GM12873 (cell line): ENCODE measurements at regions not wholly inside any gene's neighbourhood (a gene's known extent, or its start where the extent isn't known, plus 50 kb on each side); places are given as distances from the start of the nearest gene placed in this dataset.

Source experiments
- TF ChIP-seq, protein P1 (sequence below): IDR thresholded peaks from 2 replicates; pipeline ENCODE4 v1.5.1; 2012; ENCODE audit warnings: low read depth, mild to moderate bottlenecking, moderate library complexity, low read length, control low read depth; ENCODE audit not compliant: insufficient read depth; ENCODE audit errors: missing control alignments

DNA sequence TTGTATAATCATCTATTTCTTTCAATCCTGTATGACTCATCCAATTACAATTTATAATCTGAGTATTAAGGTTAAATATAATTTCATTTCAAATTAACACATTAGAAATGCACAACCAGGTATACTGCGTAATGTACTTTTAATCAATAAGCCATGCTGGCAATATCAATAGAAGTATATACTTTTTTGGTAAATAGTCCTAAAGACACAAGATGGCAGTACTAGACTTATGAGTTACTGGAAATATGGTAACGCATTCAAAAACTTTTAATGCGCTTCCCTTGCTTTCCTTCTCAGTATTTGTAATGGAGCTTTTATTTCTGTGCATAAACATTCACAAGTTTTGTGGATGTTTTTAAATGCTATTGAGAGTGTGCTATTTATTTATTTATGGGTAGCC lies 1162.0 kb upstream of the TMPRSS15 start:
- TF ChIP-seq, protein P1, sequence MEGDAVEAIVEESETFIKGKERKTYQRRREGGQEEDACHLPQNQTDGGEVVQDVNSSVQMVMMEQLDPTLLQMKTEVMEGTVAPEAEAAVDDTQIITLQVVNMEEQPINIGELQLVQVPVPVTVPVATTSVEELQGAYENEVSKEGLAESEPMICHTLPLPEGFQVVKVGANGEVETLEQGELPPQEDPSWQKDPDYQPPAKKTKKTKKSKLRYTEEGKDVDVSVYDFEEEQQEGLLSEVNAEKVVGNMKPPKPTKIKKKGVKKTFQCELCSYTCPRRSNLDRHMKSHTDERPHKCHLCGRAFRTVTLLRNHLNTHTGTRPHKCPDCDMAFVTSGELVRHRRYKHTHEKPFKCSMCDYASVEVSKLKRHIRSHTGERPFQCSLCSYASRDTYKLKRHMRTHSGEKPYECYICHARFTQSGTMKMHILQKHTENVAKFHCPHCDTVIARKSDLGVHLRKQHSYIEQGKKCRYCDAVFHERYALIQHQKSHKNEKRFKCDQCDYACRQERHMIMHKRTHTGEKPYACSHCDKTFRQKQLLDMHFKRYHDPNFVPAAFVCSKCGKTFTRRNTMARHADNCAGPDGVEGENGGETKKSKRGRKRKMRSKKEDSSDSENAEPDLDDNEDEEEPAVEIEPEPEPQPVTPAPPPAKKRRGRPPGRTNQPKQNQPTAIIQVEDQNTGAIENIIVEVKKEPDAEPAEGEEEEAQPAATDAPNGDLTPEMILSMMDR: no peak

DNA sequence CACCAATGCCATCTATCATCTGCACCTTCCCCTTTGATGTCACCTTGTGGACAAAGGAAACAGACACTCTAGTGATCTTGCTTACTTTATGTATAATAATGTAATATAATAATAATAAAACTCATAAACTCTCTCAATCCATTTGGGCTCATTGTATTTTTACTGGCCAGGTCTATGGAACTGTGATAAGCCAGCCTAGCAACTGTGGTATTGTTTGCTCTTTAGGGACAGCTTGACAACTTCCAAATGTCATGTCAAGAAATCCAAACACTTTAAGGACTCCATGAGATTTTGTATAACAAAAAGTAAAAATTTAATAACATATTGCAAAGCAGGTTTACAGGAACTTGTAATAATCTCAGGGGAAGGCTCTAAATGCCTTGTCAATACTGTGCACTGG lies 1163.4 kb upstream of the TMPRSS15 start:
- TF ChIP-seq, protein P1: no peak

DNA sequence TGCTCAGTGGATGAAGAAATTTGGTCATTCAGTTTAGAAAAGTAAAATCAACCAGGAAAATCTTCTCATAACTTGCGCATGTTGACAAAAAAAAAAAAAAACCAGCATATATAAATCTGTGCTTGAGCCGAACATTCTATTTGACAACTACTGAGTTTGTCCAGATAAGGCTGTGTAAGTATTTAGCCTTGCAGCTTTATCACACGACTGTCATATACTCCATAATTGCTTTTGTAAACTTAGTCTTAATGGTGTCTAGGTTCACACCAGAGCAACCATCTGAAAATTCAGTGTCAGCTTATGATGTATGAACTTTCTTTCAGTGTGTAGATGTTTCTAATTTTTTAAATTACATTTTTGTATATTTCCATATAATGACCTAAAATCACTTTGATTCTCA lies 1173.8 kb upstream of the TMPRSS15 start:
- TF ChIP-seq, protein P1: no peak

DNA sequence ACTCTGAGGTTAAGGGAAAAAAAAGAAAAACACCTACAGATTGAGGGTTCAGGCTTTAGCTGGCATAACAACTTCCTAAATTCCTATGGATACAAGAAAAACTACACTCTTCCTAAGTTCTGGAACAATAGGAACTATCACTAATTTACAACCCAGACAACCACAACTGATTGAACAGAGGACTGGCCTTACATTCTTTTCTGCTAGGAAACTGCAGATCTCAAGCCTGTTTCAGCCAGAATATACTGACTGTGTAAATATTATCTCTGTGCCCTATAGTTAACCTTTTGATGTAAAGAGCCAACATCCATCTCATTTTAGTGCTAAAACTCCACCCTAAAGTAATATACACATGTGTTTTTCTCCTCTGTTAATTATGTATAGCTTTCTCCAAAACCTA lies 1186.5 kb upstream of the TMPRSS15 start:
- TF ChIP-seq, protein P1: no peak

DNA sequence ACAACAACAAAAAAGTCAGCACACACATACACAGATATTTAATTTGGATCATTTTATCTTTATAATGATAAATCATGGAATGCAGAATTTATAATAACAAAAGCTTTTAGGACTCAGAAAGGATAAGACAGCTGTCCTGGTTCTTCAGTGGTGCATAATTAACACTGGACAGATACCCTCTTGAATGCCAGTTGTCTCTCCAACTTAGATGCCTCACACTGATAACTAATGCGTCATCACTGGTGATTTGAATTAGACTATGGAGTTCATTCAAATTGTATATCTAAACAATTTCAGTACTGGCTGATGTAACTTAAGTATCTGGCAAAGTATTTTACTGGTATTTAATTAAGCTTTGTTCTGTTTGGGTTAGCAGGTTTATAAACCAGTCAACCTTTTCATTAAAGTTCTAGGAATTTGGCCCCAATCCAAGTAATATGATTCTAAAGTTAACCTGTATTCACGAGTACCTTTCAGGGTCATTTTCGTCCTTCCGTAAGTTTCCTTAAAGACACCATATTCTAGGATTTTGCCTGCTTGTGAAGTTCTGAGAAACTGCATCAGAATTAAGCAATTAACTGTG lies 1199.5 kb upstream of the TMPRSS15 start:
- TF ChIP-seq, protein P1: no peak

DNA sequence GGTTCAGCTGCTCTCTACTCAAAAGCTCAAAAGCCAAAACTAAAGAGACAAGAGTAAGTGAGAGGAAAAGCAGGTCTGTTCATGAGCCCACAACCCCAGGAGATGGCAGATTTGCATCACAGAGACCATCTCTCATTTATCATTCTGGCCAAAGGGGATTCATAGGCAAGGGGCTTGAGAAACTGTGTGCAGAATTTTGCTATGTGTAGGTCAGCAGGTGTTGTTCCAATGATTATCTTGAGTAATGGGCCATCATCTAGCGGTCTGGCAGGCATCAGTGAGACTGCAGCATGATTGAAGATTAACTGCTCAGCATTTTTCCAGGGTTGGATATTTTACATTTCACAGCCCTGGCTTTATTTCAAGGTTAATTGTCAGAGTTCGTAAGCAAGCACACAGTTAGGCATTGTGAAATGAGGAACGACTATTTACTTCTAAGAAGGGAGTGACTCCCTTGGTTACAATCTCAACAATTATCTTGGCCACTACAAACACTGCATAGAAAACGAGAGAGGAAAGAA lies 1204.6 kb upstream of the TMPRSS15 start:
- TF ChIP-seq, protein P1: no peak

DNA sequence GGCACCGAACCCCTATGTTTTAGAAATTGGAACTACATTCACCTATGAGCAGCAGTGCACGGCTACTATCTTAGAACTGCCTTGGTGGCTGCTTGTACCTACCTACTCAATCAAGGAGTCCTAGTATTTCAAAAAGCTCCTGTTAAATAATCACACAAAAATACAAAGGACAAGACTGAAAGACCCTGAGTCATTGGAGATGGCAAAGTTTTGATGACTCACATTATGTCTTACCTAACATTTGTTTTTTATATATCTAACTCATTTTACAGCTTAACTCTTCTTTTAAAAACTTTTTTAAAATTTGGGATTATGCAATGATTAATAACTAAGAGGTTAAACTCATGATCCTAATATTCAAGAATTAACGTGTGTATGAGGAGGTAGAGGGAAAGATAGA lies 1206.0 kb upstream of the TMPRSS15 start:
- TF ChIP-seq, protein P1: no peak
